Epidermal melanocyte (primary cell): ENCODE measurements at regions not wholly inside any gene's neighbourhood (a gene's known extent, or its start where the extent isn't known, plus 50 kb on each side); places are given as distances from the start of the nearest gene placed in this dataset.

Experiments used
- DNase-seq: peaks from one replicate; pipeline ENCODE4 v3.0.0; 2011; ENCODE audit warnings: low spot score; ENCODE audit not compliant: insufficient read length

GRCh38 chr5:3734632-3735031 lies 139.0 kb downstream of the IRX1 start:
- no peak for DNase-seq

- DNase-seq: no peak
These were observed 140.8 kb downstream of the IRX1 start for GRCh38 chr5:3736466-3736865.

GRCh38 chr5:3736926-3737325 lies 141.3 kb downstream of the IRX1 start:
- DNase-seq: no peak

- no peak for DNase-seq
These were observed 143.3 kb downstream of the IRX1 start for GRCh38 chr5:3738919-3739318.

GRCh38 chr5:3740546-3741373 lies 145.1 kb downstream of the IRX1 start:
- DNase-seq: no peak

- DNase-seq: no peak
These were observed 145.7 kb downstream of the IRX1 start for GRCh38 chr5:3741374-3741770.

- DNase-seq: no peak
These were observed 147.1 kb downstream of the IRX1 start for GRCh38 chr5:3742750-3743149.

GRCh38 chr5:3751846-3752245 lies 156.2 kb downstream of the IRX1 start:
- DNase-seq: no peak

GRCh38 chr5:3778000-3778550 lies 182.4 kb downstream of the IRX1 start:
- no peak for DNase-seq

GRCh38 chr5:3778945-3779344 lies 183.3 kb downstream of the IRX1 start:
- no peak for DNase-seq

GRCh38 chr5:3780278-3780677 lies 184.6 kb downstream of the IRX1 start:
- DNase-seq: no peak

- DNase-seq: no peak
These were observed 185.3 kb downstream of the IRX1 start for GRCh38 chr5:3780907-3781306.

- DNase-seq: no peak
These were observed 189.2 kb downstream of the IRX1 start for GRCh38 chr5:3784854-3785253.

- DNase-seq: no peak
These were observed 190.5 kb downstream of the IRX1 start for GRCh38 chr5:3786165-3786564.

- no peak for DNase-seq
These were observed 191.3 kb downstream of the IRX1 start for GRCh38 chr5:3786891-3787430.

- DNase-seq: no peak
These were observed 192.0 kb downstream of the IRX1 start for GRCh38 chr5:3787604-3788003.

GRCh38 chr5:3789519-3790193 lies 194.0 kb downstream of the IRX1 start:
- DNase-seq: no peak

- no peak for DNase-seq
These were observed 197.5 kb downstream of the IRX1 start for GRCh38 chr5:3793162-3793561.

- DNase-seq: no peak
These were observed 199.0 kb downstream of the IRX1 start for GRCh38 chr5:3794611-3795010.

GRCh38 chr5:3796736-3797135 lies 201.1 kb downstream of the IRX1 start:
- no peak for DNase-seq

- no peak for DNase-seq
These were observed 206.3 kb downstream of the IRX1 start for GRCh38 chr5:3801967-3802366.

- DNase-seq: no peak
These were observed 213.8 kb downstream of the IRX1 start for GRCh38 chr5:3809455-3809854.
